Endothelial cell (in vitro differentiated cells): ENCODE measurements at regions not wholly inside any gene's neighbourhood (a gene's known extent, or its start where the extent isn't known, plus 50 kb on each side); places are given as distances from the start of the nearest gene placed in this dataset.
"Not testable (repeated sequence)": the region's sequence is repeated elsewhere in the genome, so short reads cannot be mapped to it uniquely, and the experiment has no call there.

Experiments
- DNase-seq: peaks from one replicate; pipeline ENCODE4 v3.0.0; 2021; ENCODE audit warnings: low spot score
- H3K27ac Mint-ChIP-seq: one replicate; pipeline ENCODE4 v1.8.0; 2021; ENCODE audit warnings: mixed read lengths, inconsistent platforms; ENCODE audit not compliant: unreplicated experiment
- H3K27me3 Mint-ChIP-seq: one replicate; pipeline ENCODE4 v1.8.0; 2021; ENCODE audit warnings: mild to moderate bottlenecking, moderate library complexity, mixed read lengths, inconsistent platforms; ENCODE audit not compliant: unreplicated experiment
- H3K36me3 Mint-ChIP-seq: one replicate; pipeline ENCODE4 v1.8.0; 2021; ENCODE audit warnings: mild to moderate bottlenecking, low read depth, mixed read lengths, inconsistent platforms; ENCODE audit not compliant: unreplicated experiment
- H3K4me1 Mint-ChIP-seq: one replicate; pipeline ENCODE4 v1.8.0; 2021; ENCODE audit warnings: mild to moderate bottlenecking, mixed read lengths, inconsistent platforms; ENCODE audit not compliant: unreplicated experiment
- H3K4me3 Mint-ChIP-seq: one replicate; pipeline ENCODE4 v1.8.0; 2021; ENCODE audit warnings: mild to moderate bottlenecking, mixed read lengths, inconsistent platforms; ENCODE audit not compliant: unreplicated experiment
- H3K9me3 Mint-ChIP-seq: one replicate; pipeline ENCODE4 v1.8.0; 2021; ENCODE audit warnings: mixed read lengths, inconsistent platforms; ENCODE audit not compliant: unreplicated experiment
- TF ChIP-seq, protein P1 (sequence below): fragments of 200-600 bp; sonication (generic); IDR thresholded peaks from one replicate; pipeline ENCODE4 v1.5.0; 2021; ENCODE audit warnings: antibody characterized with exemption; ENCODE audit not compliant: unreplicated experiment

DNA sequence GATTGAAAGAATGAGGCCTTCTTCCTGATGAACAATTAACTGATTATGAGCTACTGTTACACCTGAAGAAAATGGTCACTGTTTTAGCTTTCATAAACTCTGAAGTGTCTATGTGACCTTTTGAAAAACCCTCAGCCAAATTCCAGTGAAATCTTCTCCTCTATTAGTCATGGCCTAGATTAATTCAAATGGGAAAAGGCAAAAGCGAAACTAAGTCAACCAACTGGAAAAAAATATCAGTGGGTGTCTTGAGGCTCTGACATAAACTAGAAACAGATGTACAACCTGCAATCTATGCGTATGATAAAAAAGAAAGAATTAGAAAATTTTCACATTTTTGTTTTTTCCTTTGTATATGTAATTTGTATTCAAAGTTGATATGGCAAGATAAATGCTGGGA lies 169.4 kb upstream of the BANK1 start:
- no peaks in the 10 kb centered on the region for H3K9me3 Mint-ChIP-seq
- H3K27me3 Mint-ChIP-seq = no peaks in the 10 kb centered on the region
- H3K36me3 Mint-ChIP-seq = no peaks in the 10 kb centered on the region
- H3K4me1 Mint-ChIP-seq = no peaks in the 10 kb centered on the region
- TF ChIP-seq, protein P1, sequence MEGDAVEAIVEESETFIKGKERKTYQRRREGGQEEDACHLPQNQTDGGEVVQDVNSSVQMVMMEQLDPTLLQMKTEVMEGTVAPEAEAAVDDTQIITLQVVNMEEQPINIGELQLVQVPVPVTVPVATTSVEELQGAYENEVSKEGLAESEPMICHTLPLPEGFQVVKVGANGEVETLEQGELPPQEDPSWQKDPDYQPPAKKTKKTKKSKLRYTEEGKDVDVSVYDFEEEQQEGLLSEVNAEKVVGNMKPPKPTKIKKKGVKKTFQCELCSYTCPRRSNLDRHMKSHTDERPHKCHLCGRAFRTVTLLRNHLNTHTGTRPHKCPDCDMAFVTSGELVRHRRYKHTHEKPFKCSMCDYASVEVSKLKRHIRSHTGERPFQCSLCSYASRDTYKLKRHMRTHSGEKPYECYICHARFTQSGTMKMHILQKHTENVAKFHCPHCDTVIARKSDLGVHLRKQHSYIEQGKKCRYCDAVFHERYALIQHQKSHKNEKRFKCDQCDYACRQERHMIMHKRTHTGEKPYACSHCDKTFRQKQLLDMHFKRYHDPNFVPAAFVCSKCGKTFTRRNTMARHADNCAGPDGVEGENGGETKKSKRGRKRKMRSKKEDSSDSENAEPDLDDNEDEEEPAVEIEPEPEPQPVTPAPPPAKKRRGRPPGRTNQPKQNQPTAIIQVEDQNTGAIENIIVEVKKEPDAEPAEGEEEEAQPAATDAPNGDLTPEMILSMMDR = no peak
- H3K4me3 Mint-ChIP-seq = no peak overlapping the region
- H3K27ac Mint-ChIP-seq = no peak overlapping the region
- no peak for DNase-seq

DNA sequence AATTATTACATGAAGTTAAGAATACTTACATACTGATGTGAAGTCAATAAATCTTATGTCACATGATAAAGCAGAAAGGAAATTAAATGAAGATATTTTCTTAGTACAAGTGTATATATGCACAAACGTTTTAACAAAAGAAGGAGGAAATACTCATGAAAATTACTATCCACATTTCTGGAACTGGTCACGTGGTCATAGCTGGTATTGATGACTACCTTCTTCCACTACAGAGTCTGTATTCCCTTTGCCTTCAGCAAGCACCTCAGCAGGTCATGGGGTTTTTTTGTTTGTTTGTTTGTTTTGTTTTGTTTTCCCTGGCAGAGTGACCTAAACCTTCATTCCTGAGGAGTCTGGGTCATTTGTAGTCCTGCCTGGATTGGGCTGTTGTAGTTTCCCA lies 174.9 kb upstream of the BANK1 start:
- H3K27me3 Mint-ChIP-seq = no peaks in the 10 kb centered on the region
- TF ChIP-seq, protein P1 = no peak
- H3K9me3 Mint-ChIP-seq = no peaks in the 10 kb centered on the region
- no peak overlapping the region for H3K27ac Mint-ChIP-seq
- no peaks in the 10 kb centered on the region for H3K4me1 Mint-ChIP-seq
- no peak overlapping the region for H3K4me3 Mint-ChIP-seq
- no peak for DNase-seq
- H3K36me3 Mint-ChIP-seq = no peaks in the 10 kb centered on the region

DNA sequence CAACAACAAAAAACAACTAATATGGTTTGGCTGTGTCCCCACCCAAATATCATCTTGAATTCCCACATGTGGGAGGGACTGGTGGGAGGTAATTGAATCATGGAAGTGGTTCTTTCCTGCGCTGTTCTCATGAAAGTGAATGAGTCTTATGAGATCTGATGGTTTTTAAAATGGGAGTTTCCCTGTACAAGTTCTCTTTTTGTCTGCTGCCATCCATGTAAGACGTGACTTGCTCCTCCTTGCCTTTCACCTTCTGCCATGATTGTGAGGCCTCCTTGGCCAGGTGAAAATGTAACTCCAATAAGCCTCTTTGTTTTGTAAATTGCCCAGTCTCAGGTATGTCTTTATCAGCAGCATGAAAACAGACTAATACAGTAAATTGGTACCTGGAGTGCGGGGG lies 183.5 kb upstream of the BANK1 start:
- not testable (repeated sequence) for H3K4me1 Mint-ChIP-seq, H3K27me3 Mint-ChIP-seq, H3K4me3 Mint-ChIP-seq, H3K9me3 Mint-ChIP-seq, DNase-seq, H3K27ac Mint-ChIP-seq, H3K36me3 Mint-ChIP-seq

DNA sequence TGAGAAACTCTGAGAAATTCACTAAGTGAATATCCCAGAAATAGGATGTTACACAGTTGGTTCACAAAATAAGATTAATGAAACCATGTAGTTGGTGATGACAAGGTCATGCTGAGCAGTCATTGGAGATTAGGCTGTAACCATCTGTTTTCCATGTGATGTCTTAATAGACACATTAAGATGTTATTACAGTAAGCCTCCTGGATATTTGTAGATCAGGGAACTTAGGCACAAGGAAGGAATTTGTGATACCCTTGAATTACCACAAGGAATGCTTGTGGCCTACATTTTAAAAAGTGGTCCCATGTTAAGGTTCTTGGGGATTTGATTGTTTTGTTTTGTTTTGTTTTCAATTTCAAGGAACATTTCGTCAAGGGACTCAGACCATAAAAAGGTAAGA lies 185.6 kb upstream of the BANK1 start:
- Mint-ChIP-seq H3K27ac (no peak overlapping the region), H3K4me3 (no peak overlapping the region), H3K27me3 (no peaks in the 10 kb centered on the region), H3K9me3 (peaks cover 4% of the 10 kb centered on the region), H3K4me1 (no peaks in the 10 kb centered on the region), H3K36me3 (peaks cover 7% of the 10 kb centered on the region)
- no peak for DNase-seq
- TF ChIP-seq, protein P1 = no peak

DNA sequence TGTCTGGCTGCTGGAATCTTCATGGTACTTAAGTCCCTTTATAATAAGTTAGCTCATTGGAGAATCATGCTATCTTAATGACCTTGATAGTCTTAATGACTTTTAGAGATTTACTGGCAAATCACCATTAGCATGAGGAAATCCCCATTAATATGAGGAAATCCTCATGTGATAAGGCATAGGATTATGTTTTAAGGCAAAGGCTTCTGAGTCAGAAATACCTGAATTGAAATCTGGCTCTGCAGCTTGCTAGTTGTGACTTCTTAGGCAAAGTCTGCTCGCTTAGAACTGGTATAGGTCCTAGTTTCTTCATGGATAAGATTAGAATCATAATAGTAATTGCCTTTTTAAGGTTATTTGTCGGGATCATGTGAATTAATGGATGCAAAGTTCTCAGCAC lies 190.2 kb upstream of the BANK1 start:
- TF ChIP-seq, protein P1 = no peak
- no peak for DNase-seq

DNA sequence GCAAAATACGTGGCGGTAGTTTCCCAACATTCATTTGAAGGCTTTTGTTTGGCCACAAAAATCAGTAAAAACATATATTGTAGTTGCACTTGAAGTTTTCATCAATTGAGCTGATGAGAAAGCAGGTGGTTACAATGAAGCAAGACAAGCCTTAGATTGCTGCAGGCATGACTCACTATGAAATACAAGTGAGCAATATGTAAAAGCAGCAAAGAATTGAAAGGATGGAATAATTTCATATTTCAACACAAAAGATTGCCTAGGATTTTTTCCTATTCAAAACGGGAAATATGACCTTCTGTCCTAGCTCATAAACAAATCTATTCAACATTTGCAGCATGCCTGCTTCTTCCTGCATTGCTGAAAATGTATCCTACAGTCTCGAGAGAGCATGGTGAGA lies 190.9 kb upstream of the BANK1 start:
- TF ChIP-seq, protein P1 = no peak
- Mint-ChIP-seq H3K4me3 (no peak overlapping the region), H3K27ac (no peak overlapping the region), H3K27me3 (no peaks in the 10 kb centered on the region), H3K9me3 (no peaks in the 10 kb centered on the region), H3K4me1 (no peaks in the 10 kb centered on the region), H3K36me3 (no peaks in the 10 kb centered on the region)
- no peak for DNase-seq

More for the DNA sequence above, 190.2 kb upstream of the BANK1 start:
- Mint-ChIP-seq H3K36me3 (no peaks in the 10 kb centered on the region), H3K9me3 (no peaks in the 10 kb centered on the region), H3K27me3 (no peaks in the 10 kb centered on the region), H3K4me1 (no peaks in the 10 kb centered on the region), H3K27ac (no peak overlapping the region), H3K4me3 (no peak overlapping the region)
